A673 (cell line): ENCODE measurements at regions not wholly inside any gene's neighbourhood (a gene's known extent, or its start where the extent isn't known, plus 50 kb on each side); places are given as distances from the start of the nearest gene placed in this dataset.

Experiments used
- BruUV-seq: library from RNA; stranded (reverse); fragments of 400-500 nt; replicated peaks from 2 replicates; lab custom pipeline; 2021; lab: Mats Ljungman, UMichigan
- CTCF ChIA-PET: fragments of 300-600 bp; sonication (Branson Sonifier 250); formaldehyde crosslinking; loops from one replicate; lab custom pipeline; 2022; ENCODE audit warnings: antibody characterized with exemption; lab: Charles Lee
- POLR2A ChIA-PET: fragments of 300-600 bp; sonication (Branson Sonifier 250); formaldehyde crosslinking; loops from one replicate; lab custom pipeline; 2022; ENCODE audit warnings: antibody characterized with exemption; ENCODE audit not compliant: low non-redundant PET; lab: Charles Lee
- DNase-seq: peaks from one replicate; pipeline ENCODE4 v3.0.0-alpha.2; 2015; ENCODE audit warnings: low spot score
- H3K27ac ChIP-seq: fragments of 200-600 bp; sonication (generic); 2 replicates; pipeline ENCODE4 v1.5.1; 2016; ENCODE audit warnings: mixed run types, low read depth, mild to moderate bottlenecking, mixed read lengths, antibody characterized with exemption, low read length; ENCODE audit not compliant: poor library complexity, severe bottlenecking
- H3K27me3 ChIP-seq: fragments of 200-600 bp; sonication (generic); replicated peaks from 2 replicates; pipeline ENCODE4 v1.6.1; 2017; ENCODE audit warnings: mixed run types, low read depth, mild to moderate bottlenecking, mixed read lengths, antibody characterized with exemption, low read length; ENCODE audit not compliant: insufficient read depth, poor library complexity
- H3K36me3 ChIP-seq: fragments of 200-600 bp; sonication (generic); 2 replicates; pipeline ENCODE4 v1.6.1; 2016; ENCODE audit warnings: mixed run types, mild to moderate bottlenecking, mixed read lengths, antibody characterized with exemption, low read length; ENCODE audit not compliant: insufficient read depth, poor library complexity, severe bottlenecking
- H3K4me1 ChIP-seq: fragments of 200-600 bp; sonication (generic); 2 replicates; pipeline ENCODE4 v1.6.1; 2017; ENCODE audit warnings: mixed run types, mild to moderate bottlenecking, mixed read lengths, antibody characterized with exemption, low read length; ENCODE audit not compliant: insufficient read depth, poor library complexity, severe bottlenecking
- H3K4me3 ChIP-seq: fragments of 200-600 bp; sonication (generic); 2 replicates; pipeline ENCODE4 v1.5.1; 2016; ENCODE audit warnings: low read depth, mixed run types, mild to moderate bottlenecking, mixed read lengths, low read length; ENCODE audit not compliant: poor library complexity, severe bottlenecking
- H3K9me3 ChIP-seq: fragments of 200-600 bp; sonication (generic); 2 replicates; pipeline ENCODE4 v1.6.1; 2016; ENCODE audit warnings: mixed run types, low read depth, mild to moderate bottlenecking, mixed read lengths, antibody characterized with exemption, low read length; ENCODE audit not compliant: poor library complexity, severe bottlenecking
- EZH2 ChIP-seq: fragments of 200-600 bp; sonication (generic); IDR thresholded peaks from 2 replicates; pipeline ENCODE4 v1.6.1; 2017; ENCODE audit warnings: borderline replicate concordance, low read depth, mild to moderate bottlenecking, mixed read lengths, antibody characterized with exemption, low read length; ENCODE audit not compliant: poor library complexity, severe bottlenecking
- intact Hi-C: fragments of 100-400 bp; cut with micrococcal nuclease; formaldehyde crosslinking; loops from one replicate; pipeline ENCODE4 v1.10.0; 2022; ENCODE audit not compliant: unreplicated experiment
- TF ChIP-seq, protein P1 (sequence below): fragments of 300-800, 200-600 bp; sonication (generic); conservative IDR thresholded peaks from 2 replicates; pipeline ENCODE4 v1.5.1; 2017; ENCODE audit warnings: low read depth, mild to moderate bottlenecking, antibody characterized with exemption, low read length, moderate library complexity, mixed read lengths

- no peak overlapping the region for H3K4me3 ChIP-seq
- intact Hi-C loops = no loop called here
- no peaks in the 10 kb centered on the region for H3K36me3 ChIP-seq
- BruUV-seq = no TSS peak
- DNase-seq = no peak
- H3K4me1 ChIP-seq = peaks cover 12% of the 10 kb centered on the region
- no peaks in the 10 kb centered on the region for H3K9me3 ChIP-seq
- H3K27me3 ChIP-seq = no peaks in the 10 kb centered on the region
- ChIA-PET POLR2A (no interaction called here), CTCF (no interaction called here)
- TF ChIP-seq, protein P1, sequence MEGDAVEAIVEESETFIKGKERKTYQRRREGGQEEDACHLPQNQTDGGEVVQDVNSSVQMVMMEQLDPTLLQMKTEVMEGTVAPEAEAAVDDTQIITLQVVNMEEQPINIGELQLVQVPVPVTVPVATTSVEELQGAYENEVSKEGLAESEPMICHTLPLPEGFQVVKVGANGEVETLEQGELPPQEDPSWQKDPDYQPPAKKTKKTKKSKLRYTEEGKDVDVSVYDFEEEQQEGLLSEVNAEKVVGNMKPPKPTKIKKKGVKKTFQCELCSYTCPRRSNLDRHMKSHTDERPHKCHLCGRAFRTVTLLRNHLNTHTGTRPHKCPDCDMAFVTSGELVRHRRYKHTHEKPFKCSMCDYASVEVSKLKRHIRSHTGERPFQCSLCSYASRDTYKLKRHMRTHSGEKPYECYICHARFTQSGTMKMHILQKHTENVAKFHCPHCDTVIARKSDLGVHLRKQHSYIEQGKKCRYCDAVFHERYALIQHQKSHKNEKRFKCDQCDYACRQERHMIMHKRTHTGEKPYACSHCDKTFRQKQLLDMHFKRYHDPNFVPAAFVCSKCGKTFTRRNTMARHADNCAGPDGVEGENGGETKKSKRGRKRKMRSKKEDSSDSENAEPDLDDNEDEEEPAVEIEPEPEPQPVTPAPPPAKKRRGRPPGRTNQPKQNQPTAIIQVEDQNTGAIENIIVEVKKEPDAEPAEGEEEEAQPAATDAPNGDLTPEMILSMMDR = no peak
- no peak for TF ChIP-seq EZH2
- no peak overlapping the region for H3K27ac ChIP-seq
Measured at GRCh38 chr3:194025951-194026350, 110.0 kb upstream of the HES1 start.

DNA sequence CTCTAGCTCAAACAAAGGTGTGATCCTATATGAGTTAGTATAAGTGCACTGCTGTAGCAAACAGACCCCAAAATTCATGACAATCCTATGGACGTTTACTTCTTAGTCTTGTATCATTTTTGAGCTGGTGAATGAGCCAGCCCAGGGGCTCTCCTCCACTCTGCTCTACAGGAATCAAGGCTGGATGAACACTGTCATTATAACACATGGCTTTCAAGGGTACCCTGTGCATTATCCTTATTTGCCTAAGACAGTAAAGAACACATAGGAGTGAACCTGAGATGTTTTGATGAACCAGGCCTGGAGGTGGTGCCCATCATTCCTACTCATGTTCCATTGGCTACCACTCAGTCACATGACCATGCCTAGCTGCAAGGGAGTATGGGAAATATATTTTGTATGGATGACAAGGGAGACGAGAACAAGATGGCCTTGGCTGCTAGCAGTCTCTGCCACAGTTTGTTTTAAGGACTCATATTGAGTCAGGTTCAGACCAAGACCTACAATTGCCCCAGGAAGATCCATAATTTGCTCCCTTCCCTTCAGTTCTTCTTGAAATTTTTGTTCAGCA is 107.4 kb upstream of the HES1 start:
- TF ChIP-seq, protein P1 = no peak
- TF ChIP-seq EZH2 = no peak
- Histone ChIP-seq H3K4me3 (no peak overlapping the region), H3K4me1 (peaks cover 8% of the 10 kb centered on the region), H3K27me3 (no peaks in the 10 kb centered on the region), H3K9me3 (no peaks in the 10 kb centered on the region), H3K36me3 (no peaks in the 10 kb centered on the region), H3K27ac (no peak overlapping the region)
- DNase-seq = no peak
- ChIA-PET POLR2A (no interaction called here), CTCF (no interaction called here)
- intact Hi-C loops = no loop called here
- BruUV-seq = no TSS peak

DNA sequence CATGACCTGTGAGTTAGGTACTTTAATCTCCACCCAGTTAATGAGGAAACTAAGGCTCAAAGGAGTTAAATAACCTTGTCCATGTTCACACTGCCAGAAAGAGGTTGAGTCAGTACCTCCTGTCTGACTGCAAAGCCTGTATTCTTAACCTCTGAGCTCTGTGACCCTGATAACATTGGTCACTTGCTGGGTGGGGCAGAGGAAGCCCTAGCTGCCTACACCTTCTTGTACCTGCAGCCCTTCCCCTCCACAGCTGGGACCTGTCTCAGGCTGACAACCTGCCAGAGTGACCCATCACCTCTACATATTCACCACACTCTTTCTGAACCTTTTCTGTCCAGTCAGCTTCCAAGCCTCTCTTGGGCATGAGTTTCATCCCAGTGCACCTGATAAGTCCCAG is 106.1 kb upstream of the HES1 start:
- TF ChIP-seq, protein P1 = no peak
- TF ChIP-seq EZH2 = no peak
- Histone ChIP-seq H3K4me1 (no peaks in the 10 kb centered on the region), H3K27ac (no peak overlapping the region), H3K9me3 (no peaks in the 10 kb centered on the region), H3K36me3 (no peaks in the 10 kb centered on the region), H3K4me3 (no peak overlapping the region), H3K27me3 (no peaks in the 10 kb centered on the region)
- intact Hi-C loops = no loop called here
- ChIA-PET POLR2A (interaction anchor here (0.6 kb wide), 1 partner anchor 110 kb away, joined by 4 read pairs; no protein-coding TSS in a partner anchor), CTCF (interaction anchor here (0.5 kb wide), 1 partner anchor 8 kb away, joined by 5 read pairs; no protein-coding TSS in a partner anchor)
- DNase-seq = no peak
- BruUV-seq = no TSS peak
